ENCODE measurements at regions not wholly inside any gene's neighbourhood (a gene's known extent, or its start where the extent isn't known, plus 50 kb on each side); places are given as distances from the start of the nearest gene placed in this dataset.

- TF ChIP-seq EZH2 (optimal IDR thresholded peaks at IDR 0.05; ENCODE audit: low read depth, low read length) (no peak), EZH2phosphoT487 (IDR thresholded peaks at IDR 0.05; ENCODE audit: low read length) (no peak)
- TF ChIP-seq, protein P1, sequence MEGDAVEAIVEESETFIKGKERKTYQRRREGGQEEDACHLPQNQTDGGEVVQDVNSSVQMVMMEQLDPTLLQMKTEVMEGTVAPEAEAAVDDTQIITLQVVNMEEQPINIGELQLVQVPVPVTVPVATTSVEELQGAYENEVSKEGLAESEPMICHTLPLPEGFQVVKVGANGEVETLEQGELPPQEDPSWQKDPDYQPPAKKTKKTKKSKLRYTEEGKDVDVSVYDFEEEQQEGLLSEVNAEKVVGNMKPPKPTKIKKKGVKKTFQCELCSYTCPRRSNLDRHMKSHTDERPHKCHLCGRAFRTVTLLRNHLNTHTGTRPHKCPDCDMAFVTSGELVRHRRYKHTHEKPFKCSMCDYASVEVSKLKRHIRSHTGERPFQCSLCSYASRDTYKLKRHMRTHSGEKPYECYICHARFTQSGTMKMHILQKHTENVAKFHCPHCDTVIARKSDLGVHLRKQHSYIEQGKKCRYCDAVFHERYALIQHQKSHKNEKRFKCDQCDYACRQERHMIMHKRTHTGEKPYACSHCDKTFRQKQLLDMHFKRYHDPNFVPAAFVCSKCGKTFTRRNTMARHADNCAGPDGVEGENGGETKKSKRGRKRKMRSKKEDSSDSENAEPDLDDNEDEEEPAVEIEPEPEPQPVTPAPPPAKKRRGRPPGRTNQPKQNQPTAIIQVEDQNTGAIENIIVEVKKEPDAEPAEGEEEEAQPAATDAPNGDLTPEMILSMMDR (IDR thresholded peaks at IDR 0.05; ENCODE audit: low read length) = no peak
These were observed 376.0 kb upstream of the PDZRN3 start for GRCh38 chr3:74000725-74001124.
